ENCODE measurements at regions not wholly inside any gene's neighbourhood (a gene's known extent, or its start where the extent isn't known, plus 50 kb on each side); places are given as distances from the start of the nearest gene placed in this dataset.

- no peaks in the 10 kb centered on the region for H4K20me1 ChIP-seq (ENCODE audit: control insufficient read depth, insufficient read depth)
- H3K27me3 ChIP-seq (replicated peaks in 1 of 2; ENCODE audit: control insufficient read depth in 2 of 2, insufficient read depth in 2 of 2, low read length in 1 of 2): no peaks in the 10 kb centered on the region; a peak in 1 of 4 replicates
- no peaks in the 10 kb centered on the region for H3K36me3 ChIP-seq (ENCODE audit: control insufficient read depth in 2 of 2, insufficient read depth in 2 of 2, low read length in 1 of 2)
- H3K4me3 ChIP-seq: no peak overlapping the region
- no peak overlapping the region for H3K9ac ChIP-seq (ENCODE audit: control insufficient read depth, insufficient read depth, low read length)
- DNase-seq (ENCODE audit: low read depth, low spot score) (no peak), ATAC-seq (no peak), FAIRE-seq (no peak)
- POLR2A ChIA-PET: no interaction called here
- in situ Hi-C loops (cut with MboI) (no loop called here), intact Hi-C loops (cut with micrococcal nuclease; ENCODE audit: unreplicated experiment) (no loop called here)
- H3K27ac ChIP-seq (ENCODE audit: control insufficient read depth, insufficient read depth): no peak overlapping the region
- no peaks in the 10 kb centered on the region; the same call in 1 of the 2 replicates for H3K4me1 ChIP-seq (ENCODE audit: control insufficient read depth, insufficient read depth, low read length)
- RAD21 ChIA-PET (ENCODE audit: unreplicated experiment): no interaction called here
- WGBS (ENCODE audit: insufficient coverage, insufficient replicate concordance, low lambda C conversion rate, missing lambda C conversion rate): 19% methylated on average over 7 of the region's 7 CpGs
- no peaks in the 10 kb centered on the region for H3K79me2 ChIP-seq (ENCODE audit: control insufficient read depth, insufficient read depth, low read length)
- H3K4me2 ChIP-seq (ENCODE audit: control insufficient read depth, insufficient read depth): no peak overlapping the region
- no peaks in the 10 kb centered on the region for H3K9me3 ChIP-seq (replicated peaks; ENCODE audit: control insufficient read depth, insufficient read depth, low read length)
- CTCF ChIA-PET: interaction anchor here (0.9 kb wide), 1 partner anchor 25 kb away, joined by 3 read pairs; no protein-coding TSS in a partner anchor
- SMC1A ChIA-PET (ENCODE audit: uncharacterized antibody, unreplicated experiment): no interaction called here
- no peak overlapping the region for H2AFZ ChIP-seq (ENCODE audit: control insufficient read depth, low read depth, low read length)
- BruUV-seq (replicated peaks): no TSS peak
- TF ChIP-seq FOXM1 (IDR thresholded peaks at IDR 0.05; ENCODE audit: low read depth, low read length) (no peak), IRF5 (IDR thresholded peaks at IDR 0.05; ENCODE audit: borderline replicate concordance) (no peak), PAX5 (IDR thresholded peaks at IDR 0.05; ENCODE audit: borderline replicate concordance, low read depth, low read length) (no peak), YBX1 (IDR thresholded peaks at IDR 0.05) (no peak), ELK1 (IDR thresholded peaks at IDR 0.05; ENCODE audit: low read depth, low read length) (no peak), NFIC (IDR thresholded peaks at IDR 0.05; ENCODE audit: low read depth, low read length) (no peak), KDM1A (IDR thresholded peaks at IDR 0.05; ENCODE audit: borderline replicate concordance) (no peak), NFXL1 (IDR thresholded peaks at IDR 0.05; ENCODE audit: borderline replicate concordance) (no peak), HDAC6 (IDR thresholded peaks at IDR 0.05; ENCODE audit: unreplicated experiment) (no peak), CHD2 (IDR thresholded peaks at IDR 0.05; ENCODE audit: borderline replicate concordance, low read depth, low read length) (no peak), ZNF622 (IDR thresholded peaks at IDR 0.05) (no peak)
- TF ChIP-seq, protein P1, sequence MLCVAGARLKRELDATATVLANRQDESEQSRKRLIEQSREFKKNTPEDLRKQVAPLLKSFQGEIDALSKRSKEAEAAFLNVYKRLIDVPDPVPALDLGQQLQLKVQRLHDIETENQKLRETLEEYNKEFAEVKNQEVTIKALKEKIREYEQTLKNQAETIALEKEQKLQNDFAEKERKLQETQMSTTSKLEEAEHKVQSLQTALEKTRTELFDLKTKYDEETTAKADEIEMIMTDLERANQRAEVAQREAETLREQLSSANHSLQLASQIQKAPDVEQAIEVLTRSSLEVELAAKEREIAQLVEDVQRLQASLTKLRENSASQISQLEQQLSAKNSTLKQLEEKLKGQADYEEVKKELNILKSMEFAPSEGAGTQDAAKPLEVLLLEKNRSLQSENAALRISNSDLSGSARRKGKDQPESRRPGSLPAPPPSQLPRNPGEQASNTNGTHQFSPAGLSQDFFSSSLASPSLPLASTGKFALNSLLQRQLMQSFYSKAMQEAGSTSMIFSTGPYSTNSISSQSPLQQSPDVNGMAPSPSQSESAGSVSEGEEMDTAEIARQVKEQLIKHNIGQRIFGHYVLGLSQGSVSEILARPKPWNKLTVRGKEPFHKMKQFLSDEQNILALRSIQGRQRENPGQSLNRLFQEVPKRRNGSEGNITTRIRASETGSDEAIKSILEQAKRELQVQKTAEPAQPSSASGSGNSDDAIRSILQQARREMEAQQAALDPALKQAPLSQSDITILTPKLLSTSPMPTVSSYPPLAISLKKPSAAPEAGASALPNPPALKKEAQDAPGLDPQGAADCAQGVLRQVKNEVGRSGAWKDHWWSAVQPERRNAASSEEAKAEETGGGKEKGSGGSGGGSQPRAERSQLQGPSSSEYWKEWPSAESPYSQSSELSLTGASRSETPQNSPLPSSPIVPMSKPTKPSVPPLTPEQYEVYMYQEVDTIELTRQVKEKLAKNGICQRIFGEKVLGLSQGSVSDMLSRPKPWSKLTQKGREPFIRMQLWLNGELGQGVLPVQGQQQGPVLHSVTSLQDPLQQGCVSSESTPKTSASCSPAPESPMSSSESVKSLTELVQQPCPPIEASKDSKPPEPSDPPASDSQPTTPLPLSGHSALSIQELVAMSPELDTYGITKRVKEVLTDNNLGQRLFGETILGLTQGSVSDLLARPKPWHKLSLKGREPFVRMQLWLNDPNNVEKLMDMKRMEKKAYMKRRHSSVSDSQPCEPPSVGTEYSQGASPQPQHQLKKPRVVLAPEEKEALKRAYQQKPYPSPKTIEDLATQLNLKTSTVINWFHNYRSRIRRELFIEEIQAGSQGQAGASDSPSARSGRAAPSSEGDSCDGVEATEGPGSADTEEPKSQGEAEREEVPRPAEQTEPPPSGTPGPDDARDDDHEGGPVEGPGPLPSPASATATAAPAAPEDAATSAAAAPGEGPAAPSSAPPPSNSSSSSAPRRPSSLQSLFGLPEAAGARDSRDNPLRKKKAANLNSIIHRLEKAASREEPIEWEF (IDR thresholded peaks at IDR 0.05; ENCODE audit: insufficient replicate concordance, low read depth, low read length): no peak
- TF ChIP-seq, protein P2, sequence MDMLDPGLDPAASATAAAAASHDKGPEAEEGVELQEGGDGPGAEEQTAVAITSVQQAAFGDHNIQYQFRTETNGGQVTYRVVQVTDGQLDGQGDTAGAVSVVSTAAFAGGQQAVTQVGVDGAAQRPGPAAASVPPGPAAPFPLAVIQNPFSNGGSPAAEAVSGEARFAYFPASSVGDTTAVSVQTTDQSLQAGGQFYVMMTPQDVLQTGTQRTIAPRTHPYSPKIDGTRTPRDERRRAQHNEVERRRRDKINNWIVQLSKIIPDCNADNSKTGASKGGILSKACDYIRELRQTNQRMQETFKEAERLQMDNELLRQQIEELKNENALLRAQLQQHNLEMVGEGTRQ (IDR thresholded peaks at IDR 0.05; ENCODE audit: borderline replicate concordance, low read depth, low read length): no peak
- TF ChIP-seq, protein P3, sequence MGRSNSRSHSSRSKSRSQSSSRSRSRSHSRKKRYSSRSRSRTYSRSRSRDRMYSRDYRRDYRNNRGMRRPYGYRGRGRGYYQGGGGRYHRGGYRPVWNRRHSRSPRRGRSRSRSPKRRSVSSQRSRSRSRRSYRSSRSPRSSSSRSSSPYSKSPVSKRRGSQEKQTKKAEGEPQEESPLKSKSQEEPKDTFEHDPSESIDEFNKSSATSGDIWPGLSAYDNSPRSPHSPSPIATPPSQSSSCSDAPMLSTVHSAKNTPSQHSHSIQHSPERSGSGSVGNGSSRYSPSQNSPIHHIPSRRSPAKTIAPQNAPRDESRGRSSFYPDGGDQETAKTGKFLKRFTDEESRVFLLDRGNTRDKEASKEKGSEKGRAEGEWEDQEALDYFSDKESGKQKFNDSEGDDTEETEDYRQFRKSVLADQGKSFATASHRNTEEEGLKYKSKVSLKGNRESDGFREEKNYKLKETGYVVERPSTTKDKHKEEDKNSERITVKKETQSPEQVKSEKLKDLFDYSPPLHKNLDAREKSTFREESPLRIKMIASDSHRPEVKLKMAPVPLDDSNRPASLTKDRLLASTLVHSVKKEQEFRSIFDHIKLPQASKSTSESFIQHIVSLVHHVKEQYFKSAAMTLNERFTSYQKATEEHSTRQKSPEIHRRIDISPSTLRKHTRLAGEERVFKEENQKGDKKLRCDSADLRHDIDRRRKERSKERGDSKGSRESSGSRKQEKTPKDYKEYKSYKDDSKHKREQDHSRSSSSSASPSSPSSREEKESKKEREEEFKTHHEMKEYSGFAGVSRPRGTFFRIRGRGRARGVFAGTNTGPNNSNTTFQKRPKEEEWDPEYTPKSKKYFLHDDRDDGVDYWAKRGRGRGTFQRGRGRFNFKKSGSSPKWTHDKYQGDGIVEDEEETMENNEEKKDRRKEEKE (IDR thresholded peaks at IDR 0.05): no peak
These were observed 116.5 kb upstream of the MAP3K7 start for GRCh38 chr6:90703336-90703735.

Data from GM12878 (cell line).